Nephron (organoid): ENCODE measurements at regions not wholly inside any gene's neighbourhood (a gene's known extent, or its start where the extent isn't known, plus 50 kb on each side); places are given as distances from the start of the nearest gene placed in this dataset.

ENCODE experiments used
- H3K27ac Mint-ChIP-seq, 3 experiments: 2 replicates each; pipeline ENCODE4 v1.8.0; 2020; ENCODE audit warnings: mixed read lengths in 3 of 3, mild to moderate bottlenecking in 2 of 3, moderate library complexity in 1 of 3
- H3K27me3 Mint-ChIP-seq: 2 replicates; pipeline ENCODE4 v1.8.0; 2021; ENCODE audit warnings: low read depth, mild to moderate bottlenecking, moderate library complexity, mixed read lengths
- H3K36me3 Mint-ChIP-seq: 2 replicates; pipeline ENCODE4 v1.8.0; 2020; ENCODE audit warnings: low read depth, mixed read lengths
- H3K4me1 Mint-ChIP-seq: 2 replicates; pipeline ENCODE4 v1.8.0; 2020; ENCODE audit warnings: mixed read lengths
- H3K4me3 Mint-ChIP-seq, 3 experiments: 2 replicates each; pipeline ENCODE4 v1.8.0; 2020; ENCODE audit warnings: mild to moderate bottlenecking in 3 of 3, mixed read lengths in 3 of 3, moderate library complexity in 2 of 3
- H3K9me3 Mint-ChIP-seq: 2 replicates; pipeline ENCODE4 v1.8.0; 2020; ENCODE audit warnings: mixed read lengths
- TF ChIP-seq, protein P1 (sequence below), 3 experiments: fragments of 200-600 bp; sonication (generic); IDR thresholded peaks; one replicate each; pipeline ENCODE4 v1.5.0; 2021; ENCODE audit warnings: antibody characterized with exemption in 3 of 3; ENCODE audit not compliant: unreplicated experiment in 3 of 3

DNA sequence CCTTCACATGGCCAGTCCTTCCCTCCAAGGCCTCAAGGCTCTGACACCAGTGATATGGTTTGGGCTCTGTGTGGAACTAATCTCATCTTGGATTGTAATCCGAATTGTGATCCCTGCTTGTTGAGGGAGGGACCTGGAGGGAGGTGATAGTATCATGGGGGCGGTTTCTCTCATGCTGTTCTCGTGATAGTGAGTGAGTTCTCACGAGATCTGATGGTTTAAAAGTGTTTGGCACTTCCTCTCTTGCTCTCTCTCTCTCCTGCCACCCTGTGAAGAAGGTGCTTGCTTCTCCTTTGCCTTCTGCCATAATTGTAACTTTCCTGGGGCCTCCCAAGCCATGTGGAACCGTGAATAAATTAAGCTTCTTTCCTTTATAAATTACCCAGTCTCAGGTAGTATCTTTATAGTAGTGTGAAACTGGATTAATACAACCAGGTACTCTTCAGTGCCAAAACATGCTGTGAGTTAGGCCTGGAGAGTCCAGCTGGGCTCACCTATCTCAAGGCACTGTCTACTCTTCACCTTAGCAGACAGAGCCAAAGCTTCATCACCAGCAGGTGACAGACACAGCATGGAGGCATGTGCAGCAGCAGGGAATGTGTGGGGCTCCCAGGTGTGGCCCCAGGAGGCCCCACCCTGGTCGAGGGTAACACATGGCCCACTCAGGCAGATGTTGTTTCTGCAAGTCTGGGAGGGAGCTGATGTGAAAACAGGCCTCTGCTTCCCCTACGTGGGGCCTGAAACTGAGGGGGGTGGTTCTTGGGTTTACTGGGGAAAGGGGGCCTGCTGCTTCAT lies 97.5 kb upstream of the CDYL start:
- Mint-ChIP-seq H3K4me3 (no peak overlapping the region), H3K9me3 (no peaks in the 10 kb centered on the region), H3K27me3 (peaks cover 32% of the 10 kb centered on the region), H3K36me3 (no peaks in the 10 kb centered on the region), H3K4me1 (no peaks in the 10 kb centered on the region), H3K27ac (no peak overlapping the region)
- TF ChIP-seq, protein P1, sequence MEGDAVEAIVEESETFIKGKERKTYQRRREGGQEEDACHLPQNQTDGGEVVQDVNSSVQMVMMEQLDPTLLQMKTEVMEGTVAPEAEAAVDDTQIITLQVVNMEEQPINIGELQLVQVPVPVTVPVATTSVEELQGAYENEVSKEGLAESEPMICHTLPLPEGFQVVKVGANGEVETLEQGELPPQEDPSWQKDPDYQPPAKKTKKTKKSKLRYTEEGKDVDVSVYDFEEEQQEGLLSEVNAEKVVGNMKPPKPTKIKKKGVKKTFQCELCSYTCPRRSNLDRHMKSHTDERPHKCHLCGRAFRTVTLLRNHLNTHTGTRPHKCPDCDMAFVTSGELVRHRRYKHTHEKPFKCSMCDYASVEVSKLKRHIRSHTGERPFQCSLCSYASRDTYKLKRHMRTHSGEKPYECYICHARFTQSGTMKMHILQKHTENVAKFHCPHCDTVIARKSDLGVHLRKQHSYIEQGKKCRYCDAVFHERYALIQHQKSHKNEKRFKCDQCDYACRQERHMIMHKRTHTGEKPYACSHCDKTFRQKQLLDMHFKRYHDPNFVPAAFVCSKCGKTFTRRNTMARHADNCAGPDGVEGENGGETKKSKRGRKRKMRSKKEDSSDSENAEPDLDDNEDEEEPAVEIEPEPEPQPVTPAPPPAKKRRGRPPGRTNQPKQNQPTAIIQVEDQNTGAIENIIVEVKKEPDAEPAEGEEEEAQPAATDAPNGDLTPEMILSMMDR (IDR thresholded peaks at IDR 0.05; ENCODE audit: unreplicated experiment in 3 of 3): no peak

DNA sequence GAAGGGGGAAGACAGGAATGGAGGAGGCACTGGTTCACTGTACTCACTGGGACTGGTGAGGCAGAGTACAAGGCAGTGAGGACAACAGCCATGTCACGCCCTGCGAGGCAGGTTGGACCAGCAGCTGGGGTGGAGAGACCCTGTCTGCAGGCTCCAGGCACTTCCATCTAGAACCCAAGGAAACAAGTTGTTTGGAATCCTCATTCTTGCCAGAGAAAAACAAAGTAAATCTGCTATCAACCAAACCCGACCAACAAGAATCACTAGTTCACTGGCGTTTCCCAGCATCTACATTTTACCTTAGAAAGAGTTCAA lies 98.5 kb upstream of the CDYL start:
- Mint-ChIP-seq H3K4me1 (no peaks in the 10 kb centered on the region), H3K27me3 (peaks cover 26% of the 10 kb centered on the region), H3K9me3 (no peaks in the 10 kb centered on the region), H3K36me3 (no peaks in the 10 kb centered on the region), H3K27ac (no peak overlapping the region), H3K4me3 (no peak overlapping the region)
- TF ChIP-seq, protein P1 (IDR thresholded peaks at IDR 0.05; ENCODE audit: unreplicated experiment in 3 of 3): no peak

DNA sequence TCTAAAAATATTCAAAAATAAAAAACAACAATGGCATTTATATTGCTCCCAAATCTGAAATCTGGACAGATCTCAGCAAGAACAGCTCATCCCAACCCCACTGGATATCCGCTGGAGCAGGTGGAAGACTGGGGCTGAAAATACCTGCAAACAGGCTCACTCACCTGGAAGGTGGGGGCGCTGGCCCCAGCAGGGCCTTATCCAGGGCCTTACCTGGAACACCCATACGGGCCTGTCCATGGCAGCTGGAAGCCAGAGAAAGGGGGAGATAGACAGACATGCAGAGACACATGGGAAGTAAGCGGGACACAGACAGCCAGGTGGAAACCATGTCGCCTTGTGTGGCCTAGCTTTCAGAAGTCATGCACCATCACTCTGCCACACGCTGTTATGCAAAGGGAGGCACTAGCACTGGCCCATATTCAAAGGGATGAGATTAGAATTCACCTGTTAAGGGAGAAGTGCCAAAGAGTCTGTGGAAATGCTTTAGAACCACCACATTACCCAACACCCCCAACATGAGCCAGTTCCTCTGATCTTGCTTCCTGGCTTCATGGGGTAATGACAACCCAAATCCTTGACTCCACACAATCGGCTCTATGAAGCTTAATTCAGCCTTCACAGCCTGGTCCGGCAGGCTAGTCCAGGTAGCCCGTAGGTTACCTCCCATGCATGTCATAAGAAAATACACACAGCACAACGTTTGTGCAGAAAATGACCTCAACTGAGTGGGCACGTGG lies 99.0 kb upstream of the CDYL start:
- Mint-ChIP-seq H3K36me3 (no peaks in the 10 kb centered on the region), H3K9me3 (no peaks in the 10 kb centered on the region), H3K4me1 (no peaks in the 10 kb centered on the region), H3K4me3 (no peak overlapping the region), H3K27me3 (peaks cover 22% of the 10 kb centered on the region), H3K27ac (no peak overlapping the region)
- TF ChIP-seq, protein P1 (IDR thresholded peaks at IDR 0.05; ENCODE audit: unreplicated experiment in 3 of 3): no peak

DNA sequence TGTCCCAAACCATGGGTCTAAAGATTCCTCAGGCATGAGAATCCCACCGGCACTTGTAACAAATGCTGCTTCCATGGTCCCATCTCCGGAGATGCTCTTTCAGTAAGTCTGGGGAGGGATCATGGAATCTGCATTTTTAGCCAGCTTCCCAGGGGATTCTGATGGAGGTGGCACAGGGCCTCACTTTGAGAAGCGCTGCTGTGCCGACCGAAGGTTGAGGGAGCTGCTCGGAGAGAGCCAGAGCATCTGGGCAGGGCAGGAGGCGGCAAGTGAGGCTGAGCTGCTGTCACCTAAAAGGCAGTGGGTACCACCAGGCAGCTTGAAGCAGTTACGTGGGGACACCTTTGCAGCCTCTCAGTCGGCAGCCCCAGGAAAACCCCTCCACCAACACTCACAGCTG lies 100.2 kb upstream of the CDYL start:
- Mint-ChIP-seq H3K4me1 (no peaks in the 10 kb centered on the region), H3K27ac (no peak overlapping the region), H3K9me3 (no peaks in the 10 kb centered on the region), H3K27me3 (peaks cover 16% of the 10 kb centered on the region), H3K36me3 (no peaks in the 10 kb centered on the region), H3K4me3 (no peak overlapping the region)
- TF ChIP-seq, protein P1 (IDR thresholded peaks at IDR 0.05; ENCODE audit: unreplicated experiment in 3 of 3): no peak

DNA sequence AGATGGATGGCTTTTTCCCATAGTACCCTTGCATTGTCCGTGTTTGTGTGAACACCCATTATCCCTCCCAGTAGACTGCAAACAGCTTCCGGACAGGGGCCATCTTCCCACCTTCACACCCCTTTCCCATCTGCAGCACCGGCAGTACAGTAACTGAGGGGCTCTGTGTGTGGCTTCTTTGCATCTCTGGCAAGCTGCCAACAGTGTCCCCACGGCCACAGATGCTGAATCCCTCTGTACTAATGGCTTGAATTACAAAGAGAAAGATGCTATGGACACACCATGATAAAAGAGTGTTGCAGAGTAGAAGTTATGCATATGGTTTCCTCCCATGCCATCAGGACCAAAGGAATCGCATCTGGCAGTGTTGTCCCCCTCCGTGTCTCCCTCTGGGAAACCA lies 101.1 kb upstream of the CDYL start:
- H3K4me3 Mint-ChIP-seq: no peak overlapping the region
- TF ChIP-seq, protein P1 (IDR thresholded peaks at IDR 0.05; ENCODE audit: unreplicated experiment in 3 of 3): no peak

More for the DNA sequence above, 101.1 kb upstream of the CDYL start:
- H3K36me3 Mint-ChIP-seq: no peaks in the 10 kb centered on the region
- peaks cover 18% of the 10 kb centered on the region for H3K27me3 Mint-ChIP-seq
- no peak overlapping the region for H3K27ac Mint-ChIP-seq
- peaks cover 4% of the 10 kb centered on the region for H3K4me1 Mint-ChIP-seq
- no peaks in the 10 kb centered on the region for H3K9me3 Mint-ChIP-seq
